DMS 273 (cell line): ENCODE measurements at regions not wholly inside any gene's neighbourhood (a gene's known extent, or its start where the extent isn't known, plus 50 kb on each side); places are given as distances from the start of the nearest gene placed in this dataset.

ENCODE experiments used
- DNase-seq: peaks from one replicate; lab custom pipeline; 2025; ENCODE audit not compliant: unreplicated experiment; lab: John Stamatoyannopoulos, UW

DNA sequence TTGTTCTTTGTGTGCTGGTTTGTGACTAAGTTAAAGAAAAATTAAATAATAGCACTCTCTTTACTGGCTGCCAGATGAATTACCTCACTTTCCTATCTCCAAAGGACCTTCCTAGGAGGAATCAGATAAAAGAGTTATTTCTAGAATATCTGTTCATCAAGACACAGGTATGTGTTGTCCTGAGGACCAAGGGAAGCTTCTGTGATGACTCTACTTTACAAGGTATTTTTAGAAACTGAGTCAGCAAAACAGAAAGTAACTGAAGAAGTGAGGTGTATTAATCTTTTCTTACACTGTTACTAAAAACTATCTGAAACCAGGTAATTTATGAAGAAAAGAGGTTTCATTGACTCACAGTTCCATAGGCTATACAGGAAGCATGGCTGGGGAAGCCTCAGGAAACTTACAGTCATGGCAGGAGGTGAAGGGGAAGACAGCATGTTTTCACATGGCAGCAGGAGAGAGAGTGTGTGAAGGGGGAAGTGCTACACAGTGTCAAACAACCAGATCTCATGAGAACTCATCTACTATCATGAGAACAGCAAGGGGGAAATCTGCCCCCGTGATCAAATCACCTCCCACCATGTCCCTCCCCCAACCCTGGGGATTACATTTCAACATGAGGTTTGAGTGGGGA, 189.2 kb upstream of the DMAC1 start:
- DNase-seq = no peak

DNA sequence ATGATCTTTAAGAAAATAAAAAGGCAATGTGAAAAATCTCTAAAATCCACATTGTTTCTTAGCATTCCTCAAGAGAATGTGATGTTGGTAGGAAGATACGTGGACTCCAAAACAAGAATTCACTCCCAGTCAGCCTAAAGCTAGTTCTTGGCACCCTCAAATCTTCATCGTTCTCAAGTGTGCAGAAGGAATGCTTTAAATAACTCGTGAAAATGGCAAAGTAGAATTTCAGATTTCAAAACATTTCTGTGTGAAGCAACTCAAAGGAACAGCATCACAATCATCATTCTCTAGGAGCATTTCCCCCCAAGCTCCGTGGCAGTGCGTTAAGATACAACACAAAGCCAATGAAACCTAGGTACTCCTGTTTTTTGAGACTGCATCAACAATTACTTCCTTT, 185.1 kb upstream of the DMAC1 start:
- no peak for DNase-seq

DNA sequence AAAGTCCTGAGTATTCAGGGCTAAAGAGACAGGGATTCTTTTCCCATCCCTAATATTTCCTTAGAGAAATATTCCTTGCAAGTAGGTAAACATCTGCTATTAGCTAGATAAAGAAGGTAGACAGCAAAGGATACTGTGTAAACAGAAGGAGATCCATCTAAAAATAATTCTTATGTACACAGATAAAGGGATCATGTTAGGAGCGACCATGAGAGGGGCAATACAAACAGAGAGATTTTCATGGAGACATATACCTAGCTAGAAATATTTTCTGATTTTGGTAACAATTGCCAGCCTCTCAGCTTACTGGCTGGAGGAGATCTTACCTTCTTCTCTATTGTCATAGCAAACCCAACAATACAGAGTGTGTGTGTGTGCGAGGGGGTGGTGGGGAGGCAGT, 184.6 kb upstream of the DMAC1 start:
- DNase-seq = no peak

DNA sequence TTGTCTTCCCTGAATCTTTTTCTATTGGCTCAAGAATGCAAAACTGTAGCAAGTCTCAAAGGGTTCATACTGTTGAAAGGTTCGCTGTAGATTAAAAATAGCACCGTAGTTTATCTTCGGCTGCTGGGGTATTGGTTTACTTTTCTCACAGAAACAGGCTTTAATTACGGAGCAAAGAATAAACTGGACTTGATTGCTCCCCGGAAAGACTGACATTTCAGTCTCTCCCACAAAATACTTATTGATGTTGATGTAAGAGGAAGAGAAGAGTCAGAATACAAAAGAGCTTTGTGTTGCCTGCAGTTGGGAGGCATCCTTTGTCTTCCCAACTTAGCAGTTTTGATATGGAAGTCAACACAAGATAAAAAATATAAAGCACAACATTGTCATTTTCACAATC, 183.9 kb upstream of the DMAC1 start:
- DNase-seq = no peak

DNA sequence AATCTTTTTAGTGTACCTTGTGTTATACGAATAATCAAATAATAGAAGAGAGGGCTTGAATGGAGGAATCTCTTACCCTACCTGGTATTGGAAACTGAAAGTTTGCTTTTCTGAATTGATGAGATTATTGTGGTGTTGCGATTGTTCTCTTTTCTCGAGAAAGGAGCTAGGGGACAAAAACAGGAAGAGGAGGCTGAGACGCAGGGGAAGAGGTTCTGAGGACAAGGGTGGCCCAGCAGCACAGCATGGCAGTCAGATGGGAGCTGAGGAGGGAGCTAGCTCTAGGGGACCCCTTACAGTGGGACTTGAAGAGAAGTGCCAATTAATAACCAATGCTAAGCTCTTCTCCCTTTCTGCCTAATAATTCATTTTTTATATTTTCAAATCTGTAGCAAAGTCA, 183.3 kb upstream of the DMAC1 start:
- no peak for DNase-seq

DNA sequence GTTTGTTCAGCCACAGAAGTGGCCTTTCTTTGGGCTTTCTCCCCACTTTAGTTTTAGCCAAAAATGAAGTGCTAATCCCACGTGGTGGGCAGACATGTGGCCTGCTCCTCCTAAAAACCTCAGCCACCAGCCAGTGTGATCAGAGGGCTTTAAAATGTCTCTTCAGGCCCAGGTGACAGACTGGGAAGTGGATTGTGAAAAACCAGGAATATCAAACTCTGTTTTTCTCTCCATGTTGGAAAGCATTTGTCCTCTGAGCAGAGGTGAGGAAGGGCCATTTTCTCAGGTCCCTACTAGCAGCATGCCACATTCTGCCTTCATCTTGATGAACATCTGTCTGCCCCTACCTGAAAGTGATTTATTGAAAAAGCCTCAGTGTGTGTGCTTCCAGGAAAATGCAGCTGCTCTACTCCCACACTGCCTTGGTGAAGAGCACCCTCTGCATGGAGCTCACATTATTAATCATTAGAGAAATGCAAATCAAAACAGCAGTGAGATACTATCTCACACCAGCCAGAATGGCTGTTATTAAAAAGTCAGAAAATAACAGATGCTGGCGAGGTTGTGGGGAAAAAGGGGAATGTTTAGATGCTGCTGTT, 181.2 kb upstream of the DMAC1 start:
- no peak for DNase-seq

DNA sequence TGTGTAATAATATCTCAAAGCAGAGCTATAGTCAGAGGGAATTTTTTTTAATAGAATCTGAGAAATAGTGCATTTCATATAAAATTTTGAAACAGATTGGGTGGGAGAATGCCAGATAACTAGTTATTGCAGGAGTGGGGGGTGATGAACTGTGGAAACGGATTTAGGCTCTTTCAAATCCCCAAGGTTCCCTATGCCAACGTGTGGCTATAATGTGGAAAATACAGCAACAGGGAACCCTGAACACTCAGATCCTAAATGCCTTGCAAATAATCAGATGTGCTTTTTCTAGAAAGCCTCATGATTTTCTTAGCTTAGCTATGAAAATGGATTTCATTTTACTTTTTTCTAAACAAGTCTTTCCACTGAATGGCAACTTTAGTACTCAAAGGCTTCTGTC, 180.5 kb upstream of the DMAC1 start:
- DNase-seq = no peak

DNA sequence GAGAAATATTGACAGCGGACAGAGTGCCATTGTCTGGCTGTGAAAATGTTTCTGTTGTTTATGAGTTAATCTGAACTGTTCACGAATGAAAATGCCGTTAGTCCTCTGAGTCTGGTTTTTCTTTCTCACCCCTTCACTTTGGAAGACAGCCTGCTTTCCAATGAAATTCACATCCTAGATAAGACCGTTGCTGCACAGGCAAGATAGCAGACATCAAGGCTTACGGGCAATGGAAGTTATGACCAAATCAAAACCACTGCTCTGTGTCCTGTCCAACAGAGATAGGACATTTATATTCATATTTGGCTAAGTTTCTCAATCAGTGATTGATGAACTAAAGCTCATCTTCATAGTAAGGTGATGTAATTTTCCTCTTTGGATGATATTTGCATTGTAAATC, 180.0 kb upstream of the DMAC1 start:
- no peak for DNase-seq

DNA sequence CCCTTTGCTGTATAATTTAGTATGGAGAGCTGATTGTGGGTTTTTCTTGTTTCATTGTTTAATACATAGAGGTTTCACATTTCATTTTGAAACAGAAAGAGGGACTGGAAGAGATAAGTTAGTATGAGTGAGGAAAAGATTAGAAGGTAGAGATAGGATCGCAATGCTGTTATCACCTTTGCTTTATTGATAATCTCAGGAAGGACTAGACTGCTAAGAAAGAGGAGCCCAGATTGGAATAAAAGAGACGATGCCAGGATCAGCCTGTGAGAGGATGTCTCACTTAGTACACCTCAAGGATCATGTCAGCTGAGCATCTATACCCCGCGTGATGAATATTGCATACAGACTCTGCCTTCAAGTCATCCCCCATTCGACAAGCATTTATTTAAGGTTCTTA, 178.0 kb upstream of the DMAC1 start:
- DNase-seq = no peak

DNA sequence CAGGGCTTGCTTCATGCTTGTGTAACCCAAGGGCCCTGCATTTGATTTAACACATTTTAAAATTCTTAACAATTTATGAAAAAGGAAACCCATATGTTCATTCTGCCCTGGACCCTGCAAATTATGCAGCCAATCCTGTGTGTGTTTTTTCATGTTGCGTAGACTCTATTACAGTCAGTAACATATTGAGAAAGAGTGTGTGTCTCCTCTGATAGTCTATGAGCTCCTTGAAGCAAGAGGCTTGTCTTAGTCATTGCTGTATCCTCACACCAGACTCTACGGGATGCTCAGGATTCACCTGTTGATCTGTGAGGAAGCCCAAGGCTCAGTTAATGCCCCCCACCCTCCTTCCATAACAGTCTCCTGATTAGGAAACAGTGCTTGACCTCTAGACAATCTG, 177.3 kb upstream of the DMAC1 start:
- no peak for DNase-seq

DNA sequence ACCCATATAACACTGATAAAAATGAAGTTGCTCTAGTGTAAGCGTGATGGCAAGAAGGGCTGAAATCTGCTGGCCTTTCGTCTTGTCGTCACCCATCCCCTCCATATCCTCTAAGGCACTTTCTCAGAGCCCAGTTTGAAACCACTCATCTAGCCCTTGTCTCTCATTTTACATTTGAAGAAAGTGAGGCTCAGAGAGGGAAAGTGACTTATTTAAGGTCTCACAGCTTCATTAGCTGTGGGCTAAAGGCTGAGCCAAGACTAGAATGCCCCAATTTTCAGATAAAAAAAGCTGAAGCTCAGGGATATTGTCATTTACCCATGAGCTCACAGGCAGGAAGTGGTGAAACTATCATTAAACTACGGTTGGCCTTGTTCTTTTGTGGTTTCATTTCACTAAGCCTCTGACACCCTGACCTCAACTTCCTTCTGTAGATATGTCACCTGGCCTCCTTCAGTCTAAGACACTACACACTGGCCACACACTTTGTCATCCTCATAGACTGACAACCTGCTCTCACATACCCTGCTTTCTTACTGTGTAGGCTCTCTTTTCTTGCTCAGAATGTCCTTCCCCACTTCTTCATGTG, 176.7 kb upstream of the DMAC1 start:
- no peak for DNase-seq

DNA sequence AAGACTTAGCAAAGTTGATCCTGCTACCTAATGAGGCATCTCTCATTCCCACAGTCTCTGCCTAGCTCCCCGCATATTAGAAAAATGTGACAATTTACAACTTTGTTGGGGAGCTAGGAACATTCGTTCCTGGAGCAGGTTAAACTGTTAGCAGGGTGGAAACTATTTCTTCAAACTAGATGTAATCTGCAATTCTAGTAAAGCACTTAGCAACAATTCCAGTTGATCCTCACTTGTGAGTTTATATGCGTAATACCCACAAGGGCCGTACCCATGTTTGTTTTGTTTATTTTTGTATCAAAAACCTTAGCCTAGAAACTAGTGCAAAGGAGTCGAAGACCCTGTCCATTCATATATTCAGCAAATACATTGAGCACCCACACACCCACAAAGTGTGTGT, 175.8 kb upstream of the DMAC1 start:
- no peak for DNase-seq

DNA sequence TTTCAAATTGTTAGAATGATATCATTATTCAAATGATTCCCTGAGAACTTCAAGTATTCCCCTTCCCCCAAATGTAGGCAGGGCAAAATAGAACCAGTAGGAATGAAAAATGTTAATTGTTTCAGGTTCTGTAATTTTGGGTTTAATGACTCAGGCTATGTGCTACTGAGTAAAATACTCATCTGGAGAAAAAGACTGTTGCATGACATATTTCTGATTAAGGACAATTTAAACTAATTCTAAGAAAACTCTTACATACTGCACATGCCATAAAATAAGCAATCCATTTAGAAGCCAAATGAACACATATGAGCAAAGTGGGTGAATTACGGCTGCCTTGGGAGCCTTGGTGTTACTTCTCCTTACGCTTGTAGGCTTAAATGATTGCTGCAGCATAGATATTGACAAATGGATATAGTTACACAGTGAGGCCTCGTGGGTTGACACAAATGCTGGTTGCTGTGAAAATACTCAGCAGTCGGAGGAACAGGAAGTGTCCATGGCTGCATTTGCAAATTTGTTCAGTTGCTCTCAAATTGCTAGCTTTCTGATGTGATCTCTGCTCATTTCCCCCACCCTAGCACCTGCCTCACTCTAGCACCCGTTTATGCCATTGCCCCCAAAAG, 174.9 kb upstream of the DMAC1 start:
- DNase-seq = no peak

DNA sequence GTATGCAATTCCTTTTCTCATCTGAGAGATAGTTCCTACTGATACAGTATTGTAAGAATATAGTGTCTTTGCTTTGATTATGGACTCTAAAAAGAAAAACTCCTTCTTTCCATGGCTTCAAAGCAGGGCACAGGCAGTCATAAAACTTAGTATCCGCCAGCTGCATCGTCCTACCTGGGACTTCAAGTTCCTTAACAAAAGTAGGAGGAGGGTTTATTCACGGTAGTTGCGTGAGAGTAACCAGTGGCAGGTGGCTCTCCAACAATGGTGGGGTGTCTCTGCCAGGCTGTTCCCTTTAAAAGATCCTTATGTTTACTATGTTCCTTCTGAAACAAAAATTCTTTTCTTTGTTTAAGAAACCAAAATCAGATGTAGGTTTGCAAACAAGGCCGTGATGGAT, 173.5 kb upstream of the DMAC1 start:
- no peak for DNase-seq

DNA sequence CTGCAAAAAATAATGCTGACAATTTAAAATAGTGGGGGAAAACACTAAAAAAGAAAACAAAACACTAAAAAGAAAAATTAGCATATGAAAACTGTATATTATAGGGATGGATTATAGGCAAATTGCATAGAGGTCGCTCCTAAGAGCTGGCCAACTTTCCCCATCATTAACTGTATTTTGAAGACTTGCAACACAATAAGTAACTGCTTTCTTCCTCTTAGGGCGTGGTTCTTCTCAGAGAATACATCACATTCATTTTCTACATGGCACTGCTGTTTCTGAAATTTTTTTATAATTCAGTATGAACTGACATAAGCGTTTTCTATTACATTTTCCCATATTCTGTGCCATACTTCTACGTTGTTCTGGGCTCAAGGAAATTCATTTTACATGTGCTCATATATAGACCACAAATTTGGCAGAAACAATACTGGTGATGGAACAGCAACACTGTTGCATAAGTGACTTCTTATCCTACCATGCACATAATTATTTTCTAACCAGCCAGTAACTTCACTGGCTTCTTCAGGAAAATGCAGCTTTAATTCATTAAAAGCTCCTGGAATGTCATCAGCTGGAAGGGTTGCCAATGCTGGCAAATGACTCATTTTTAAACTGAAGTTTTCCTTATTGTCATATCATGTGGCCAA, 171.2 kb upstream of the DMAC1 start:
- DNase-seq = no peak

DNA sequence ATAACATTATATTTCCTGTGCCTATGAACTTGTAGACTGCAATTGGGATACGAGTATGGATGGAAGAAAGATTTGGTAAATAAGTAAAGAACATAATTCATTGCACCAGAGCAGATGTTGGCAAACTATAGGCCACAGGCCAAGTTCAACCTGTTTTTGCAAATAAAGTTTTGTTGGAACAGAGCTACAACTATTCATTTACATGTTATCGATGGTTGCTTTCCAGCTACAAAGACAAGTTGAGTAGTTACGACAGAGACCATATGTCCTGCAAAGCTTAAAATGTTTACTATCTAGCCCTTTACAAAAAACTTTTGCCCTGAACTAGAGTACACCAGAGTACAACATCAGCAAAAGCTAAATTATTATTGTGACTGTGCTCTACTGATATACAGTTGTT, 169.1 kb upstream of the DMAC1 start:
- DNase-seq = no peak

DNA sequence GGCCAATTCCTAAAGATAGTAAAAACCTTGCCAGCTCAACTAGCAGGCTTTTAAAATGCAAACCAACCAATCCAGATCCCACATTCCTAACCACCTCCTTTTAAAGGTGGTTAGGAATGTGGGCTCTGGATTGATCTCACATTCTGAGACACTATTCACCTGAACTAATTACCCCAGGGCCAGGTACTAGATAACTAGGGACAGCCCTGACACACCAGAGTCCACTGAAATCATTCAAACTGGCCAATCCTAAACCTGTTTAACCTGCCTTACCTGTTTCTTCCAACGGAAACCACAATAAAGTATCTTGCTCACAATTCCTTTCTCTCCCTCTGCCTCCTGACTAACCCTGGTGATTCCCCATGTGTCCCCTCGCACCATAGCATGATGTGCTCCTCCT, 168.3 kb upstream of the DMAC1 start:
- DNase-seq = no peak

DNA sequence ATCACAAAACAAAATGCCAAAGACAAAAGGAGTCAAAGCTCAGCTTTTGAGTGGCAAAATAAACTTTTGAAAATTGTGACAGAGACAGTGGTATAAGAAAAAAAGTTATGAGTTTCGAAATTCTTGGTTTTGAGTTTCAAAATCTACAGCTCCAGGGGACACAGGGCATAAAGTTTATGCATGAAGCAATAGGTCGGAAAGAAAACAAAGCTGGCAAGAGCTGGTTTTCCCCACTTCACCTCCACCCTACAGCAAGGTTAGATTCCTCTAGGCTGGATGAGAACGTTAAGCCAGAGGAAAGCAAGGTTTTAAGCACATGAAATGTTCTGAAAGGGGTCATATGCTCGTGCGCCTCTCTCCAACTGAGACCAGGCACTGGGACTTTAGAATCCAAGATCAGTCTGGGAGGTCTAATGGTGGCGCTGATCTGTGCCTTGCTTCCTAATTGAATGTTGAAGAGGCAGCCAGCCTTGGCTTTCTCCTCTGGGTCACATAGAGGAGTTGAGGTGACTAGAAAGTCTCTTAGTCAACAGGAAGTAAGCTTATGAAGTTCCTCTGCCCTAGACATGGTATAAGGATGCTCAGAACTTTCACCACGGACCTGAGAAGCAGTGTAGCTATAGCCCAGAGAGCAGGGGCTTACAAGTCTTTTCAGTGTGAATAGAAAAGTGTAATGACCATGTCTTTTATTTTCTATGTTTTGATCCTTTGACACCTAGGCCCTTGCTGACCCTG, 167.7 kb upstream of the DMAC1 start:
- no peak for DNase-seq

DNA sequence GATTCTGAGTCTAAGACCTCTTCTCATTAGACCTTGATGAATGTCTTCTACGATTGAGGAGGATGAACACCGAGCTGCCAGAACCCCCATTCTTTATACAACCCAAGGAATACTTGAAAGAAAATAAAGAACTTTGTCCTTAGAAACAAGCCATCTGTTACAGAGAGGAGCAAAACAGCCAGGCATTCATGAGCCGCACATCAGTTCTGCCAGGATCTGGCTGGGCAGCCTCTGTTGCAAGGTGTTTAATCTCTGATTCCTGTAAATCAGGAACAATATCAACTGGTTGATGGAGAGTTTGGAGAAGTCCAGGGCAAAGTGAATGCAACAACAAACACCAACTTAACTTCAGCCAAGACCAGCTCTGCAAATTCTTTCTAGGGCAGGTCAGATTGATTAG, 165.5 kb upstream of the DMAC1 start:
- DNase-seq = no peak

DNA sequence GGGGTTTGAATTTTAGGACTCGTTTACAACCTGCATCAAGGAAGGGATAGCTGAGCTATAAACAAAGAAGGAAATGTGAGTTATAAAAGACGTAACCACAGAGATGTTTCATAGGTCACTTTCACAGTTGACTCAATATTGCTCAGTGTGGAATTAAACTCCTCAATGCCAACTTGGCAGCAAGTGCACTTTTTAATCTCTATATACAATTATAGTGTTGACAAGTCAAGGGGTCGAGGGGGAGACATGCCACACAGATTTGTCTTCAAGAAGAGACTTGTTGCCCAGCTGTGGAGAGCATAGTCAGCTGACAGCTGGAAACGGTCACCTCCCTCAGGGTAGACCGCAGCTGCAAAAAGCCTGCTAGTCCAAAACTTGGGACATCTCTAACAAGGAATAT, 163.4 kb upstream of the DMAC1 start:
- no peak for DNase-seq

DNA sequence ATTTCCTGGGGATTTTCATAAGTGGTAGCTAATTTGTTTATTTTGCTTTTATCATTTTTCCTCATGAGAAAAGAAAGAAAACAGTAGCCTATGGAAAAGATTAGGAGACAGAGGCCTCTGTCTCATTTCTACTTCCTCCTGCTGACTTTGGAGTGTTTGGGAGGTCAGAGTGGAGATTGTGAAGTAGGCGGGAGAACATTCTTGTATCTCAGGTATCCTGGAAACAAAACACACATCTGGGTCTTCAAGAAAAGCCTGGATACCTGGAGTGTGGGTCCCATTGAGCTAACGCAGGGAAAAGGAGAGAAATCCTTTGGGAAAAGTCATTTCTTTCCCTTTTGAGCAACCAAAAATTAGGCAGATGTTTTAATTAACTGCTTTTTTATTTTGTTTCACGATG, 161.5 kb upstream of the DMAC1 start:
- no peak for DNase-seq
